ENCODE measurements at regions not wholly inside any gene's neighbourhood (a gene's known extent, or its start where the extent isn't known, plus 50 kb on each side); places are given as distances from the start of the nearest gene placed in this dataset.
A peak's percentile ranks its signal among the peaks of the same experiment; 100 is the strongest.

DNA sequence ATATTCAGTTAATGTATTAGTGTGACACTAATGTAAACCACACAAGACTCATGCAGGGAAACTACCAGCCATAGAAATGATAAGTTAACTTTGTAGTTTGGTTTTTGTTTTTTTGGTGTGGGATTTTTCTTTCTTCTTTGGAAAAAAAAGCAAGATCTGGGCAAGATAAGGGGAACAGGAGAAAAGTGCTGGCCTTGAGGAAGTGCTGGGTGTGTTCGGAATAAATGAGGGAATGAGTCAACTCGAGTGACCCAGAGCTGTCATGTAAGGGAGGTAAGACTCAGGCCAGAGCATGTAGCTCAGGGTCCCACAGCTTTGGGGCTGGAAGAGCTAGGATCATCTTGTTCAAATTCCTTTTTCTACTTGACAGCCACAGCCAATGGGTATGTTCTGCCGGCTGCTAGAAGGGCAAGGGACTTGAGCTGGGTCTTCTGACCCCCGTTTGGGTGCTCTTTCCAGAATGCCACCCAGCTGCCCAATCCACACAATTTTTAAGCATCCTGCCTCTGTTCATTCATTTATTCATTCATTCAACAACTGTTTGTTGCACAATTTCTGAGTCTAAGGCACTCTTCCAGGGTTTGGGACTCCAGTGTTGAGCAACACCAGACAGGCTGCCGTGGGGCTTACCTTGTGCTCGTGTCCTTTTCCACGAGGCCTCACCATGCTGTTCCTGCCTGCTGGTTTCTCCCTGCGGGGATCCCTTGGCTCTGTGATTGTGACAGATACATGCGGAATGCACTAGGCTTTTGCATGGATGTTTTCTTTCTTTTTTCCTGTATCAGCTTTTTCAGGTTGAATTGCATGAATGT is 54.5 kb downstream of the CLDN34 start:
- DNase-seq (no peak), ATAC-seq (no peak)
- TF ChIP-seq, protein P1, sequence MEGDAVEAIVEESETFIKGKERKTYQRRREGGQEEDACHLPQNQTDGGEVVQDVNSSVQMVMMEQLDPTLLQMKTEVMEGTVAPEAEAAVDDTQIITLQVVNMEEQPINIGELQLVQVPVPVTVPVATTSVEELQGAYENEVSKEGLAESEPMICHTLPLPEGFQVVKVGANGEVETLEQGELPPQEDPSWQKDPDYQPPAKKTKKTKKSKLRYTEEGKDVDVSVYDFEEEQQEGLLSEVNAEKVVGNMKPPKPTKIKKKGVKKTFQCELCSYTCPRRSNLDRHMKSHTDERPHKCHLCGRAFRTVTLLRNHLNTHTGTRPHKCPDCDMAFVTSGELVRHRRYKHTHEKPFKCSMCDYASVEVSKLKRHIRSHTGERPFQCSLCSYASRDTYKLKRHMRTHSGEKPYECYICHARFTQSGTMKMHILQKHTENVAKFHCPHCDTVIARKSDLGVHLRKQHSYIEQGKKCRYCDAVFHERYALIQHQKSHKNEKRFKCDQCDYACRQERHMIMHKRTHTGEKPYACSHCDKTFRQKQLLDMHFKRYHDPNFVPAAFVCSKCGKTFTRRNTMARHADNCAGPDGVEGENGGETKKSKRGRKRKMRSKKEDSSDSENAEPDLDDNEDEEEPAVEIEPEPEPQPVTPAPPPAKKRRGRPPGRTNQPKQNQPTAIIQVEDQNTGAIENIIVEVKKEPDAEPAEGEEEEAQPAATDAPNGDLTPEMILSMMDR (IDR thresholded peaks at IDR 0.05): no peak
- Histone ChIP-seq H3K4me3 (no peak overlapping the region), H3K9me3 (no peaks in the 10 kb centered on the region), H3K27ac (no peak overlapping the region), H3K4me1 (peaks cover 12% of the 10 kb centered on the region), H3K27me3 (ENCODE audit: insufficient read depth in 3 of 3, low read length in 2 of 3) (no peaks in the 10 kb centered on the region), H3K36me3 (ENCODE audit: insufficient read depth in 1 of 2, low read depth in 1 of 2) (no peaks in the 10 kb centered on the region)
- whole genome bisulfite sequencing, 3 donors: 69 to 74% (median 72%) methylated on average over 9 of the region's 9 CpGs
- intact Hi-C loops (cut with DNase I): loop anchor here in 1 of 2 donors (5.0 kb wide), 1 partner anchor 76 kb away; no protein-coding TSS in a partner anchor

DNA sequence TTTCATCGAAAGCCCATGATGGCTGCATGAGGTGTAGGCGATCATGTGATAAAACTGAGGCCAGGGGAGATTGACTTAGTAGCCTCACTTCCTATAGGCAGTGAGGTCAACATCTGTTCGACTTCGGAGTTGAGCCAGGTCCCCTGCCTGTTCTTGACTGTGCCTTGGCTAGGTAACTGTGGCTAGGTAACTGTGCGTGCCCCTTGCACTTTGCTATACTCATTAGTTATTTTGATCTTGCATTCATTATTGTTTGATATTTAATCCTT is 55.0 kb downstream of the CLDN34 start:
- H3K4me1 ChIP-seq: peaks cover 8% of the 10 kb centered on the region
- H3K4me3 ChIP-seq: no peak overlapping the region
- WGBS, 3 donors: 82 to 88% (median 87%) methylated on average over 5 of the region's 5 CpGs
- H3K36me3 ChIP-seq (ENCODE audit: insufficient read depth in 1 of 2, low read depth in 1 of 2): no peaks in the 10 kb centered on the region
- no peaks in the 10 kb centered on the region for H3K27me3 ChIP-seq (ENCODE audit: insufficient read depth in 3 of 3, low read length in 2 of 3)
- DNase-seq (no peak), ATAC-seq (no peak)
- H3K27ac ChIP-seq: no peak overlapping the region
- TF ChIP-seq, protein P1 (IDR thresholded peaks at IDR 0.05): no peak
- intact Hi-C loops (cut with DNase I): loop anchor here in 1 of 2 donors (5.0 kb wide), 1 partner anchor 75 kb away; no protein-coding TSS in a partner anchor
- H3K9me3 ChIP-seq: no peaks in the 10 kb centered on the region

DNA sequence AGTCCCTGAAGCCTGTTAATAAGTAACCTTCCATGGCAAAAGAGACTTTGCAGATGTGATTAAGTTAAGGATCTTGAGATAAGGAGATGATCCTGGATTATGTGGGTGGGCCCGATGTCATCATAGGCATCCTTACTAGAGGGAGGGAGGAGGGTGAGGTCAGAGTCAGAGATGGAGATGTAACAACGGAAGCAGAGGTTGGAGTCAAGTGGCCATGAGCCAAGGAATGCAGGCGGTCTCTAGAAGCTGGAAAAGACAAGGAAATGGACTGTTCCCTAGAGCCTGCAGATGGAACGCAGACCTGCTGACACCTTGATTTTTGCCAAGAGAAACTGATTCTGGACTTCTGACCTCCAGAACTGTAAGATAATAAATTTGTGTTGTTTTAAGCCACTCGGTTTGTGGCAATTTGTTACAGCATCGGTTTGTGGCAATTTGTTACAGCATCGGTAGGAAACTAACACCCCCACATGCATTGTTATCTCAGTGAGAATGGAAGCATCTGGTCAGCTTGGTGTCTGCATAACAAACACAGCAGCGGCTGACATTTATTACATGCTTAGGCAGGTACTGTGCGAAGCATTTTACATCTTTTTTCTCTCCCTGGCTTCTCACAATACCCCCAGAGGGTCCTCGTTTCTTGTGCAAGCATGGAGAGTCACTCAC is 55.6 kb downstream of the CLDN34 start:
- Histone ChIP-seq H3K4me1 (peaks cover 8% of the 10 kb centered on the region), H3K9me3 (peaks cover under 1% of the 10 kb centered on the region), H3K27me3 (ENCODE audit: insufficient read depth in 3 of 3, low read length in 2 of 3) (no peaks in the 10 kb centered on the region), H3K4me3 (no peak overlapping the region), H3K27ac (no peak overlapping the region), H3K36me3 (ENCODE audit: insufficient read depth in 1 of 2, low read depth in 1 of 2) (no peaks in the 10 kb centered on the region)
- intact Hi-C loops (cut with DNase I): loop anchor here in 1 of 2 donors (5.0 kb wide), 1 partner anchor 75 kb away; no protein-coding TSS in a partner anchor
- DNase-seq: peak in 1 of 2 donors; percentile 48
- ATAC-seq: peak in 2 of 4 donors; percentile 42 to 59
- TF ChIP-seq, protein P1 (IDR thresholded peaks at IDR 0.05): no peak
- WGBS, 3 donors: 49 to 63% (median 52%) methylated on average over 10 of the region's 10 CpGs

DNA sequence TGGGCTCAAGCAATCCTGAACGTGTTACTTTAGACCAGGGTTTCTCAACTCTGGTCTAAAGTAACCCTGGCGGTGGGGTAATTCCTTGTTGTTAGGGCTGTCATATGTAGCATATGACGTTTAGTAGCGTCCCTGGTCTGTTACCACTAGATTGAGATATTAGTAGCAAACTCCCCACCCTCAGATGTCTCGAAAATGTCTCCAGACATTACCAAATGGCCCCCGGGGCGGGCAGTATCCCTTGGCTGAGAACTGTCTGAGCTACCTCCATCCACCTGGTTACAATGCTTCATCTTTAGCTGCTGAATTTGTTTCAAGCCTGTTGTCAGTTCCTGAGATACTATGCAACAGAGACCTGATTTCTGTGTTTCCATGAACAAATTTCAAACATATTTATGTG is 56.7 kb downstream of the CLDN34 start:
- ATAC-seq (no peak), DNase-seq (no peak)
- Histone ChIP-seq H3K4me1 (peaks cover 8% of the 10 kb centered on the region), H3K27ac (no peak overlapping the region), H3K36me3 (ENCODE audit: insufficient read depth in 1 of 2, low read depth in 1 of 2) (no peaks in the 10 kb centered on the region), H3K27me3 (ENCODE audit: insufficient read depth in 3 of 3, low read length in 2 of 3) (no peaks in the 10 kb centered on the region), H3K9me3 (peaks cover 3% of the 10 kb centered on the region), H3K4me3 (no peak overlapping the region)
- TF ChIP-seq, protein P1 (IDR thresholded peaks at IDR 0.05): no peak
- intact Hi-C loops (cut with DNase I): loop anchor here in 1 of 2 donors (5.0 kb wide), 1 partner anchor 73 kb away; no protein-coding TSS in a partner anchor
- 76 to 98% (median 94%) methylated on average over 7 of the region's 7 CpGs for WGBS, 3 donors
